ENCODE measurements at regions not wholly inside any gene's neighbourhood (a gene's known extent, or its start where the extent isn't known, plus 50 kb on each side); places are given as distances from the start of the nearest gene placed in this dataset.

DNA sequence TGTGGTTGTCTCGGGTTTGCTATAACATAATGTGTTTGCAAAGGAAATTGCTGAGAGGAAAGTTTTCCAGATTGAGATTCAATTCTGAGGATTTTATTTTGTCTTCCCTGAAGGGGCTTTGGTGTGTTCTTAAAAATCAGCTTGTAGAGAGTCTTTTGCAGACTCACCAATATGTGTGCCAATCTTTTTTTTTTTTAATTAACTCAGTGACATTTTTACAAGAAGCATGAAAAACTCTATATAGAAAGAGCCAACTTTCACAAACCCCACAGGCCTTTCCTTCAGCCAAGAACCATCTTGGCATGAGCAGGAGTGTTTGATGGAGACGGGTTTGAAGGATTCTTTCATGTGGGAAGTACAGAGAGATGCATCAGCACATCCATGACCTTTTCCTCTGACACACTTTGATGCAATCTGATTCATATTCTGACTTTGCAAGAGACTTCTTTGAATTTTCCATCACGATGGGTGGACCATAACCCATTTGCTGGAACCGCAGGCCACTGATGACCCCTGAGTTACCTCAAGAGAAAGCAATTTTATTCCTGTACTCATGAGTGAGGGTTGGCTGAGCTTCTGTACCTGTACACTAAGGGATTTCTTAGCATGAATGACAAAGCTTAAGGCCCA lies 892.6 kb downstream of the XPNPEP1 start:
- 0 out of 2 replicates have a peak, but pooled peaks cover 1% of the 10 kb centered on the region for H3K9me3 ChIP-seq (ENCODE audit: control insufficient read depth, insufficient read depth, low read length)
- H3K4me1 ChIP-seq (ENCODE audit: control insufficient read depth, insufficient read depth, low read length) = no peaks in the 10 kb centered on the region
- H3K27me3 ChIP-seq (ENCODE audit: control insufficient read depth, insufficient read depth, low read length) = no peaks in the 10 kb centered on the region
- WGBS (ENCODE audit: insufficient coverage, insufficient read length) = no CpG with 5 or more reads among the region's 4 CpGs
- DNase-seq (ENCODE audit: low read depth, low spot score) = no peak
- no peak overlapping the region for H3K27ac ChIP-seq (ENCODE audit: low read length)
- H3K4me3 ChIP-seq (ENCODE audit: low read length) = no peak overlapping the region
- H3K36me3 ChIP-seq (ENCODE audit: control insufficient read depth, insufficient read depth, low read length) = no peaks in the 10 kb centered on the region

DNA sequence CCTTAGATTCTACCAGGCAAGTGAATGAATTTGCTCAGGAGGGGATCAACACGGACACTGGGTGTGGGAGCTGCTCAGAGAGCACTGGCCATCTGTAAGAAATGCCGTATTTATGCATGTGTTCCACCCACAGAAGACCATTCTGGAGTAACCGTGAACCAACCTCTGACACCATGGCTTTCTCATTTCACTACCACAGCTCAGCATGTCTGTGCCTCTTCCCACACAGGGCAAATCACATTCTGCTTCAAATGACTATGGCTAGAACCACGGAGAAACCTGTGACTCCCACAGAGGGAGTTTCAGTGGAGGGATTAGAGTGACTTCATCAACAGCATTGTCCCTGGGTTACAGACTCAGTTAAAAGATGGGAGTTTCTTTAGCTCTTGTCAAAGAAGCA lies 893.4 kb downstream of the XPNPEP1 start:
- H3K36me3 ChIP-seq (ENCODE audit: control insufficient read depth, insufficient read depth, low read length) = no peaks in the 10 kb centered on the region
- 0 out of 2 replicates have a peak, but pooled peaks cover 1% of the 10 kb centered on the region for H3K9me3 ChIP-seq (ENCODE audit: control insufficient read depth, insufficient read depth, low read length)
- H3K4me1 ChIP-seq (ENCODE audit: control insufficient read depth, insufficient read depth, low read length) = no peaks in the 10 kb centered on the region
- H3K27ac ChIP-seq (ENCODE audit: low read length) = no peak overlapping the region
- no CpG with 5 or more reads among the region's 4 CpGs for WGBS (ENCODE audit: insufficient coverage, insufficient read length)
- H3K4me3 ChIP-seq (ENCODE audit: low read length) = no peak overlapping the region
- no peaks in the 10 kb centered on the region for H3K27me3 ChIP-seq (ENCODE audit: control insufficient read depth, insufficient read depth, low read length)
- no peak for DNase-seq (ENCODE audit: low read depth, low spot score)

DNA sequence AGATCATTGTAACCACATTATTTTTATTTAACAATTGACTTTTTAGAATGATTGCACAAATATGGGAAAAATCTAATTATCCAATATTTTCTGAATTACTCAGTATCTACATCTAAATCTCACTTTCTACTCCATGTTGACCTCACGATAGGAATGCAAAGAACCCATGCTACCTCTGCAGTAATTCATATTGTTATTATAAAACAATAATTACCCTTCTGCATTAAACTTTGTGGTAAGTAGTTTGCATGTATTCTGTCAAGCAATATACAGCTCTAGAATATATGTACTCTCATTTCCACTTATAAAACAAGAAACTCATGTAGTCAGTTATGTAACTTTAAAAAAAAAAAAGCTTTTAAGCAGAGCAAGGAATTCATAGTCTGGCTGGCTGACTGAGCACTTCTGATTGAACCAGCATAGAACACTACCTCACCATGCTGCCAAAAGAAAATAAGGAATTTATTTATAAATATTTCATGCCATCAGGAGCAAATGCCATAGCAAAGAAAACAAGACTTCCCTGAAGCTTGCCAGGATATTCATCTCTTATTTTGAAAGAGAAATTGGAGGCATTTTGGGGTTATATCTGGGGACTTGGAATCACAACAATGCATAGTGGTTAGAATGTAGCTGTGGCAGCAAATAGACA lies 895.7 kb downstream of the XPNPEP1 start:
- Histone ChIP-seq H3K36me3 (ENCODE audit: control insufficient read depth, insufficient read depth, low read length) (no peaks in the 10 kb centered on the region), H3K9me3 (ENCODE audit: control insufficient read depth, insufficient read depth, low read length) (0 out of 2 replicates have a peak, but pooled peaks cover 1% of the 10 kb centered on the region), H3K27ac (ENCODE audit: low read length) (no peak overlapping the region), H3K4me1 (ENCODE audit: control insufficient read depth, insufficient read depth, low read length) (no peaks in the 10 kb centered on the region), H3K4me3 (ENCODE audit: low read length) (no peak overlapping the region), H3K27me3 (ENCODE audit: control insufficient read depth, insufficient read depth, low read length) (no peaks in the 10 kb centered on the region)
- WGBS (ENCODE audit: insufficient coverage, insufficient read length) = no CpG with 5 or more reads among the region's 1 CpG
- DNase-seq (ENCODE audit: low read depth, low spot score) = no peak

DNA sequence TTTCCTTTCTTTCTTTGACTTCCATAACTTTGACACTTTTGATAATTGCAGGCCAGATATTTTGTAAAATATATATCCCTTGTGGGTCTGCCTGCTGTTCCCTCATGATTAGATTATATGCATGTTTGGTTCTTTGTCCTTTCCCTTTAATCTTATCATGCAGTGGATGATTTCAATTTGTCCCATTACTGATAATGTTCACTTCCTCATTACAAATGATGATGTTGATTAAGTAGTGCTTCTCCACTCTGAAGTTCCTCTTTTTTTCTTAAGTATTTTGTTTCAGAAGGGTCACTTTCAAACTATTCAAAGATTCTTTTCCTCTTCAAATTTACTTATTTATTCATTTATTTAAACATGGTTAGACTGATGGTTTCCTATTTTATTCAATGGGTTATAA lies 898.1 kb downstream of the XPNPEP1 start:
- Histone ChIP-seq H3K27ac (ENCODE audit: low read length) (no peak overlapping the region), H3K9me3 (ENCODE audit: control insufficient read depth, insufficient read depth, low read length) (no peaks in the 10 kb centered on the region; the same call in 1 of the 2 replicates), H3K36me3 (ENCODE audit: control insufficient read depth, insufficient read depth, low read length) (no peaks in the 10 kb centered on the region), H3K4me1 (ENCODE audit: control insufficient read depth, insufficient read depth, low read length) (no peaks in the 10 kb centered on the region), H3K27me3 (ENCODE audit: control insufficient read depth, insufficient read depth, low read length) (no peaks in the 10 kb centered on the region), H3K4me3 (ENCODE audit: low read length) (no peak overlapping the region)
- DNase-seq (ENCODE audit: low read depth, low spot score) = no peak

DNA sequence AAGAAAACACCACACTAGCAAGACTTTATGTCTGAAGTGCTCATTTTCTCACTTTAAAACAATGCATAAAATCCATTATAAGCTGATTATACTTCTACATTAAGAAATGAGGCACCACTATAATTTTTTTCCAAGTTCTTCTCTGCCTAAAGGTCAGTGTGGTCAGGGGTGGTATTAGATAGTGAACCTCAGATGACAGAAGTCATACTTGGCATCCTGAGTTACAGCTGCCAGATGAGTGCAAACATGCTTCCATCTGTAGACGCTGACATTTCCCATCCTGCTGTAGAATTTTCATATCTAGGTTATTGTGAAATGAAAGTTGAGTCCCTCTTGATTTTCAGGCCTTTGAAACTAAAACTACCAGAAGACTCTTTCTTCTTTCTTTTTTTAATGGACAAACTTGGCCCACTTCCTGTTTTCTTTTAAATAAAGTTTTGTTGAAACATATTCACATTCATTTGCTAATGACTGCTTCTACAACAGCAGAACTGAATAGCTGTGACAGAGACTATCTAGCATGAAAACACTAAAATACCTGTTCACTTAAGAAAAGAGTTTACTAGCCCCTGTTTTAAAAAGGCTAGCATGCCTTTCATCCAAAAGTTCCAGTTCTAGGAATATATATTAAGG lies 900.8 kb downstream of the XPNPEP1 start:
- no CpG with 5 or more reads among the region's 1 CpG for WGBS (ENCODE audit: insufficient coverage, insufficient read length)
- no peak for DNase-seq (ENCODE audit: low read depth, low spot score)

DNA sequence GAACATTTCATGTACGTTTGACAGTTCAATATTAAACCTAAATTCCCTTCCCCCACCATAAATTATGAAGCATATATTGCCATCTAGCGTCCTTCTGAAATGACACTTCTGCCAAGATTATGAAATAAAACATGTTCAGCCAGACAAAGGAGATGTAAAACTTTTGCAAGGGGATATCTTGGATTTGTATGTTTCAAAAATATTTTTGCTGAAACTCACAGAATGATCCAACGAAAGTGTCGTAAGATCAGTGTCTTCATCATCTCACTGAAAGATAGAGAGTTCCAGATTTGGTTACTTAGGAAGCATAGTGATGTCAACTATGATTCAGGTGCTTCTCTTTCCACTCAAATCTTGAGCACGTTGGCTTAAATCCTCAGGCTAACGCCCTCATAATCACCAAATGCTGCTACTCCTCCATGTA lies 904.3 kb downstream of the XPNPEP1 start:
- Histone ChIP-seq H3K27ac (ENCODE audit: low read length) (no peak overlapping the region), H3K4me1 (ENCODE audit: control insufficient read depth, insufficient read depth, low read length) (no peaks in the 10 kb centered on the region), H3K4me3 (ENCODE audit: low read length) (no peak overlapping the region), H3K27me3 (ENCODE audit: control insufficient read depth, insufficient read depth, low read length) (no peaks in the 10 kb centered on the region), H3K36me3 (ENCODE audit: control insufficient read depth, insufficient read depth, low read length) (no peaks in the 10 kb centered on the region), H3K9me3 (ENCODE audit: control insufficient read depth, insufficient read depth, low read length) (no peaks in the 10 kb centered on the region; the same call in none of the 2 replicates)
- DNase-seq (ENCODE audit: low read depth, low spot score) = no peak
- WGBS (ENCODE audit: insufficient coverage, insufficient read length) = 100% methylated on average over 1 of the region's 6 CpGs

More for the DNA sequence above, 900.8 kb downstream of the XPNPEP1 start:
- H3K27ac ChIP-seq (ENCODE audit: low read length) = no peak overlapping the region
- no peaks in the 10 kb centered on the region for H3K36me3 ChIP-seq (ENCODE audit: control insufficient read depth, insufficient read depth, low read length)
- no peak overlapping the region for H3K4me3 ChIP-seq (ENCODE audit: low read length)
- H3K9me3 ChIP-seq (ENCODE audit: control insufficient read depth, insufficient read depth, low read length) = no peaks in the 10 kb centered on the region; the same call in none of the 2 replicates
- H3K4me1 ChIP-seq (ENCODE audit: control insufficient read depth, insufficient read depth, low read length) = no peaks in the 10 kb centered on the region
- H3K27me3 ChIP-seq (ENCODE audit: control insufficient read depth, insufficient read depth, low read length) = no peaks in the 10 kb centered on the region

DNA sequence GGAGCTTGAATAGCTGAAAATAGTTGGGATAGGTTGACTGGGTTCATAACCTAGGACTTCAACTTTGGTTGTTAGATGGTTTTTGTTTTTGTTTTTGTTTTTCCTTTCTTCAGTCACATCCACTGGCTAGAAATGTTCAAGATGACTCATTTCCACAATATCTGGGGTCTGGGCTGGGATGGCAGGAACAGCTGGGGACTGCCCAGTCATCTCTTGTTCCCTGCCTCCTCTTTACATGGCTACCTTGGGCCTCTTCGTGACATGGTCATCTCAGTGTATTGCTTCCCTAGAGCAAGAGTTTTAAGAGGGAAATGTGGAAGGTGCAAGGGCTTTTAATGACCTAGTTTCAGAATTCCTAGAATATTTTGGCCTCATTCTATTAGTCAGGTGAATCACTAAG lies 915.8 kb downstream of the XPNPEP1 start:
- no CpG with 5 or more reads among the region's 1 CpG for WGBS (ENCODE audit: insufficient coverage, insufficient read length)

DNA sequence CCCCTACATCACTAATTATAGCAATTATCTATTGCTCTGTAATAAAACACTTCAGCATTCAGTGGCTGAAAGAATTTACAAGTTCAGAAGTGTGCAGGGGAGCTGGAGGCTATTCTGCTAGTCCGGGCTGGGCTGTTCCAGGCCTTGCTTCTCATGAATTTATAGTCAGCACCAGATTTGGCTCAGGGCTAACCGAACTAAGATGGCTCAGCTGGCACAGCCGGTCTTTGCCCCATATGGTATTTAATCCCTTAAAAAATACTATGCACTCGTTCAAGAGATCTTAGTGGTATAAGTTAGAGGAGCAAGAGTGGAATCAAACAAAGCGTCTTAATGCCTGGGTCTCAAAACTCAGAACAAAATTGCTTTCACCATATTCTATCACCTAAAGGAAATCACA lies 932.9 kb downstream of the XPNPEP1 start:
- Histone ChIP-seq H3K27ac (ENCODE audit: low read length) (no peak overlapping the region), H3K4me1 (ENCODE audit: control insufficient read depth, insufficient read depth, low read length) (no peaks in the 10 kb centered on the region), H3K4me3 (ENCODE audit: low read length) (no peak overlapping the region), H3K9me3 (ENCODE audit: control insufficient read depth, insufficient read depth, low read length) (no peaks in the 10 kb centered on the region), H3K27me3 (ENCODE audit: control insufficient read depth, insufficient read depth, low read length) (no peaks in the 10 kb centered on the region), H3K36me3 (ENCODE audit: control insufficient read depth, insufficient read depth, low read length) (no peaks in the 10 kb centered on the region)
- DNase-seq (ENCODE audit: low read depth, low spot score) = no peak
- WGBS (ENCODE audit: insufficient coverage, insufficient read length) = no CpG with 5 or more reads among the region's 5 CpGs

More for the DNA sequence above, 915.8 kb downstream of the XPNPEP1 start:
- Histone ChIP-seq H3K4me3 (ENCODE audit: low read length) (no peak overlapping the region), H3K27me3 (ENCODE audit: control insufficient read depth, insufficient read depth, low read length) (no peaks in the 10 kb centered on the region), H3K36me3 (ENCODE audit: control insufficient read depth, insufficient read depth, low read length) (no peaks in the 10 kb centered on the region), H3K27ac (ENCODE audit: low read length) (no peak overlapping the region), H3K9me3 (ENCODE audit: control insufficient read depth, insufficient read depth, low read length) (no peaks in the 10 kb centered on the region; the same call in 1 of the 2 replicates), H3K4me1 (ENCODE audit: control insufficient read depth, insufficient read depth, low read length) (no peaks in the 10 kb centered on the region)
- no peak for DNase-seq (ENCODE audit: low read depth, low spot score)

DNA sequence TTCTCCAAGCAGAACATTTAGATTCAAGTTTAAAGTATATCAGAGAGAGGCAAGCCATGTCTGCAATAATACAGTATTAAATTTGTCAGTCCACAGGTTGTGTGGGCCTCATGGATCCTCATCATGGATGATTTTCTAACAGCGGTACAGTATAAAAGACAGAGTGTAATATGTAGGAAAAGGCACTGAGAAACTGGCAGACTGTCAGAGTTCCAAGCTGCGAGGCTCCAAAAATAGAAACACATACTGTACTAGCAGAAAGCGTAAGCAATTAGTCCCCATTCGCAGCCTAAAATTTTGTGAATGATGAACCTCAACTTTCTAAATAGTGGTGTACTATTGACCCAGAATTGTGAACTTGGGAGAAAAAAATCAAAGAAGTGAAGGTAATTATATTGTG lies 933.3 kb downstream of the XPNPEP1 start:
- WGBS (ENCODE audit: insufficient coverage, insufficient read length) = no CpG with 5 or more reads among the region's 4 CpGs
- DNase-seq (ENCODE audit: low read depth, low spot score) = no peak
- H3K4me1 ChIP-seq (ENCODE audit: control insufficient read depth, insufficient read depth, low read length) = no peaks in the 10 kb centered on the region
- H3K27ac ChIP-seq (ENCODE audit: low read length) = no peak overlapping the region
- no peaks in the 10 kb centered on the region for H3K27me3 ChIP-seq (ENCODE audit: control insufficient read depth, insufficient read depth, low read length)
- no peak overlapping the region for H3K4me3 ChIP-seq (ENCODE audit: low read length)
- no peaks in the 10 kb centered on the region for H3K36me3 ChIP-seq (ENCODE audit: control insufficient read depth, insufficient read depth, low read length)
- no peaks in the 10 kb centered on the region for H3K9me3 ChIP-seq (ENCODE audit: control insufficient read depth, insufficient read depth, low read length)

DNA sequence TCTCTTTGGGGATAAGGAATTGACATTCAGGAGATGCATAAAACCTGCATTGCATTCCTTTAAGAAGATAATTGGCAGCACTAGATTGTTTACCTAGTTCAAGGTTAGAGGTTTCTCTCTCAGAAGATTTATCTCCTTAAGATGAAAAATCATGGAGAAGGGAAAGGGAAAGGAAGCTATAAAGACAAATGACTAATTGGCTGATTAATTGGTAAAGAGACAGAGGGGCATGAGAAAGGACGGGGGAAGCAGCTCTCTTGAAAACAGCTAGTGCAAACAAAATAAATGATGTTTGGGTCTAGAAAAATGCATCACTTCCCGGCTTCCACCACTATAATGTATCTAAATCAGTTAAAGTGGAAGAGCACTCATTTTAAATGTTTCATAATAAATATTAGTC lies 941.2 kb downstream of the XPNPEP1 start:
- WGBS (ENCODE audit: insufficient coverage, insufficient read length) = no CpG with 5 or more reads among the region's 2 CpGs
- Histone ChIP-seq H3K36me3 (ENCODE audit: control insufficient read depth, insufficient read depth, low read length) (no peaks in the 10 kb centered on the region), H3K27ac (ENCODE audit: low read length) (no peak overlapping the region), H3K4me1 (ENCODE audit: control insufficient read depth, insufficient read depth, low read length) (no peaks in the 10 kb centered on the region), H3K4me3 (ENCODE audit: low read length) (no peak overlapping the region), H3K9me3 (ENCODE audit: control insufficient read depth, insufficient read depth, low read length) (no peaks in the 10 kb centered on the region), H3K27me3 (ENCODE audit: control insufficient read depth, insufficient read depth, low read length) (no peaks in the 10 kb centered on the region)
- DNase-seq (ENCODE audit: low read depth, low spot score) = no peak
